OCI-LY7 (cell line): ENCODE measurements at regions not wholly inside any gene's neighbourhood (a gene's known extent, or its start where the extent isn't known, plus 50 kb on each side); places are given as distances from the start of the nearest gene placed in this dataset.

ENCODE experiments used
- EZH2phosphoT487 ChIP-seq: fragments of 200-600 bp; sonication (generic); IDR thresholded peaks from 2 replicates; pipeline ENCODE4 v1.6.1; 2018; ENCODE audit warnings: low read depth, borderline replicate concordance, mild to moderate bottlenecking, mixed run types, antibody characterized with exemption, low read length, moderate library complexity, mixed read lengths
- TF ChIP-seq, protein P1 (sequence below): fragments of 200-600 bp; sonication (generic); conservative IDR thresholded peaks from 2 replicates; pipeline ENCODE4 v1.5.1; 2014; ENCODE audit warnings: mild to moderate bottlenecking, antibody characterized with exemption, low read length, moderate library complexity, mixed read lengths

DNA sequence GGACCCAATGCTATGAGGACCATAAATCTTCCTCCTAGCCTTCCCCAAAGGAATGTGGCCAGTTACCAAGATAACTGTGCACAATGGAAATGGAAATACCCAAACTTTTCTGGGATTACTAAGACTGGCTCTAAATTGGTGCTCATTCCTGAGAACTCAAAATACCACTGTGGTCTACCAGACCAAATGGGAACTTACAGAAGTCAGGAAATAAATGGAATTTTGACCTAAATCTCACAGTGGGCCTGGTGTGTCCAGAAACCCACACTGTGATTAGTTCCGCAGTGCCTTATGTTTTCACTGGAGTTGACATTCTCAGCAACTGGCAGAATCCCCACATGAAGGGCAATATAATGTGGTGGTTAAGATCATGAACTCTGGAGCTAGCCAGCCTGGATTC, 99.4 kb upstream of the ZC3H12C start:
- TF ChIP-seq, protein P1, sequence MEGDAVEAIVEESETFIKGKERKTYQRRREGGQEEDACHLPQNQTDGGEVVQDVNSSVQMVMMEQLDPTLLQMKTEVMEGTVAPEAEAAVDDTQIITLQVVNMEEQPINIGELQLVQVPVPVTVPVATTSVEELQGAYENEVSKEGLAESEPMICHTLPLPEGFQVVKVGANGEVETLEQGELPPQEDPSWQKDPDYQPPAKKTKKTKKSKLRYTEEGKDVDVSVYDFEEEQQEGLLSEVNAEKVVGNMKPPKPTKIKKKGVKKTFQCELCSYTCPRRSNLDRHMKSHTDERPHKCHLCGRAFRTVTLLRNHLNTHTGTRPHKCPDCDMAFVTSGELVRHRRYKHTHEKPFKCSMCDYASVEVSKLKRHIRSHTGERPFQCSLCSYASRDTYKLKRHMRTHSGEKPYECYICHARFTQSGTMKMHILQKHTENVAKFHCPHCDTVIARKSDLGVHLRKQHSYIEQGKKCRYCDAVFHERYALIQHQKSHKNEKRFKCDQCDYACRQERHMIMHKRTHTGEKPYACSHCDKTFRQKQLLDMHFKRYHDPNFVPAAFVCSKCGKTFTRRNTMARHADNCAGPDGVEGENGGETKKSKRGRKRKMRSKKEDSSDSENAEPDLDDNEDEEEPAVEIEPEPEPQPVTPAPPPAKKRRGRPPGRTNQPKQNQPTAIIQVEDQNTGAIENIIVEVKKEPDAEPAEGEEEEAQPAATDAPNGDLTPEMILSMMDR: no peak
- TF ChIP-seq EZH2phosphoT487: no peak
